ENCODE measurements at regions not wholly inside any gene's neighbourhood (a gene's known extent, or its start where the extent isn't known, plus 50 kb on each side); places are given as distances from the start of the nearest gene placed in this dataset.

DNA sequence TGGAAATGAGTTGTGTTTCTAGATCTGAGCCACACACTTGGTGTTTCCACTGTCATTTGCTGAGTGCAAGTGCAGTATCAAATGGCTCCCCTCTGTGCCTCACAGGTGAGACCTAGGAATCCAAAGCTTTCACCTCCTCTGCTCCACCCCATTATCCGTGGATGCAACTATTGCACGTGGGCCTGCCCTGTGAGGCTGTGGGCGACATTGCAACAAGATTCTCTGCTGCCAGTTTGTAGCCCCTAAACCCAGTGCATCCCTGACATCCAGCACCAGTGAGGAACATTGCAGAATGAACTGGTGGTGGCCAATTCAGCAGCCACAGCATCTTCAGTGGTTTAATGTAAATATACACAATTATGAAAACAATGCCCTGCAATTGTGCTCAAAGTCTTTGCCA is 115.0 kb upstream of the FOXA2 start:
- no peak overlapping the region for H3K4me3 ChIP-seq (ENCODE audit: low read depth, low read length)
- no peak for DNase-seq (ENCODE audit: low read depth)
- TF ChIP-seq CTCF (IDR thresholded peaks at IDR 0.05; ENCODE audit: insufficient read depth, low read length), result no peak

DNA sequence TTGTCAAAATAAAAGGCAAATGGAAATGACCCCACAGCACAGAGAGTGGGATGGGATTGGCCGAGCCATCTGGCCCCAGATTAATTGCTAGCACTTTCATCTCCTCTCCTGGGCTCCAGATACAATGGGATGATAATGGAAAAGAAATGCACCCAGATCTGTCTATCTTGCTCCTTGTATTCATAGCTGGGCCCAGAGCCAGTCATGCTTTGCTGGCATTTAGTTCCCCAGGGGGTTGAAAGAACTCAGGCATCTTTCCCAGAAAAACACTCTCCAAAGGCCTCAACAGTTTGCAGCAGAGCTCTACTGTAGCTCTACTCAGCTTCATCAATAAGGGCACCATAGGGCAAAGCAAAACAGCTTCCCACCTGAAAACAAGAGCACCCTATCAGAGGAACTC is 116.0 kb upstream of the FOXA2 start:
- H3K4me3 ChIP-seq (ENCODE audit: low read depth, low read length), result no peak overlapping the region
- peak; percentile 89 for DNase-seq (ENCODE audit: low read depth)
- TF ChIP-seq CTCF (IDR thresholded peaks at IDR 0.05; ENCODE audit: insufficient read depth, low read length), result no peak

DNA sequence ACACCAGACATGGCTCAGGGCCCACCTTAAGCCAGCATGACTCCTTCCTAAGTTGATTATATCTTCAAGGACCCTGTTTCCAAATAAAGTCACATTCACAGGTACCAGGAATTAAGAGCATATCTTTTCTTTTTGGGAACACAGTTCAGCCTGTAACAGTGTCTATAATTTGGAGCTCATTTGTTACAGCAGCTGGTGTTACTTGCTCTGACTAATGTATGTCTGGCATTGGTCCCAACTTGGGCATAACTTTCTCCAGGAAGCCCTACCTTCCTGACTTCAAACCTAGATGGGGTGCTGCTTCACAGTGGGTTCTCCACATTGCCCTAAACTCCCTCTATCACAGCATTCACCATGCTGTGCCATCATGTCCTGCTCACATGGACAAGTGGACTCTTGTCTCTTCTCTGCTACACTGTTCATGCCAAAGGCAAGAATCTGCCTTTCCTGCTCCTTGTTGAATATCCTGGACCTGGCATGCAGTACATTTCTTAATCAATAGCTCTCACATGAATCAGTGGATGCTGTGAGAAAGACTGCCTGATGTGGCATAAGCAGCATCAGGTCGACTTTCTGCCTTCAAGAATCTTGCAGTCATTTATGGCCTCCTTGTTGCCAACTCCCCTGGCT is 117.4 kb upstream of the FOXA2 start:
- H3K4me3 ChIP-seq (ENCODE audit: low read depth, low read length), result no peak overlapping the region
- no peak for TF ChIP-seq CTCF (IDR thresholded peaks at IDR 0.05; ENCODE audit: insufficient read depth, low read length)
- no peak for DNase-seq (ENCODE audit: low read depth)

- TF ChIP-seq CTCF (IDR thresholded peaks at IDR 0.05; ENCODE audit: insufficient read depth, low read length), result no peak
- no peak for DNase-seq (ENCODE audit: low read depth)
- no peak overlapping the region for H3K4me3 ChIP-seq (ENCODE audit: low read depth, low read length)
Observed at GRCh38 chr20:22703843-22704242, 119.5 kb upstream of the FOXA2 start.

DNA sequence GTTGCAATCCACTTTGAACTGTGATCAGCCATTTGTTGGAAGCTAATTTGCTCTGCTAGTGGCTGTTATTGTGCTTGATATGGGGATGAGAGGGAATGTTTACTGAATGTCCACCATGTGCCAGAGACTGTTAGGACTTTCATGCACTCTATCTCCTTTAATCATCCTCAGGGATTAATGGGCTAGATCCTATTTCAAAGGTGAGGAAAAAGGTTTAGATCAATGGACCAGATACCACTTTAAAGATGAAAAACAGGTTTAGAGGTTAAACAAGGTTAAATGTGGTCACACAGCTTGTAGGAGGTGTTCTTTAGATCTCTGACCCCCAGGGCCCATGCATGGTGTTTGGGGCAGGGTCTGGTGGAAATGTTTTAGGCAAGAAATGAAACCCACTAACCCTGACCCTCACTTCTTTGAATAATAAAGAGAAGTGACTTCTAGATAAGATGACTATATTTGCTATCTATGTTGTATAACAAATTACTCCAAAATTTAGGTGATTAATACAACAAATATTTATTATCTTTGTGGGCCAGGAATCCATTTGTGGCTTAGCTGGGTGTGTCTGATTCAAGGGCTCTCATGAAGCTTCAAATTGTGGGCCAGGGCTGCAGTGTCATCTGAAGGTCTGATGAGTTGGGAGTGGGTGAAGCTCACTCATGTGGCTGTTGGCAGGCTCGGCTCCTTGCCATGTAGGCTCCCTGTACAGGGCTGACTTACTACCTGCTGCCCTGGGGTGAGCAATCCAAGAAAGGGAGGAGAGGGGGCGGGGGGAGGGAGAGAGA is 127.8 kb upstream of the FOXA2 start:
- no peak overlapping the region for H3K4me3 ChIP-seq (ENCODE audit: low read depth, low read length)
- DNase-seq (ENCODE audit: low read depth), result peak; percentile 15
- no peak for TF ChIP-seq CTCF (IDR thresholded peaks at IDR 0.05; ENCODE audit: insufficient read depth, low read length)

DNA sequence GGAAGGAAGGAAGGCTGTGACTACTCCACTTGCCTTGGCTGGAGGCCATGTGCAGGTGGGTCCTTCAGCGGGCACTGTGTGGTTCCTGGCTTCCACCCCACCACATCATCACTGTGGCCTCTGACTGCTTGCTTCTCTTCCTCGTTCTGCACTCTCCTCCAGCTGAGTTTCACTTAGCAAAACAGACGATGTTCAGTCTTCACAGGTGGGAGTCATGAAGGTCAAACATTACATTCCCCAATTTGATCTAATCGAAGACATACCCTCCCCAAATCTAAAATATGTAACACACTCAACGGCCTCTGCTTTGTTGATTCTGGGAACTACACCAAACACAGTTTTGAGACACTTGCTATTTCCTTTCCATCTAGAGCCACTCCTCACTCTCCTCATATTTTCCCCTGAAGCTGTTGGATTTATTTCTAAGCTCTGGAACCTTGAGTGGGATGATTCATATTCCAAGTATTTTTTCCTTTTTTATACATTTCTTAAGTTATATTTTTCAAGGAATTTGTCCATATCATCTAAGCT is 132.5 kb upstream of the FOXA2 start:
- peak; percentile 62 for DNase-seq (ENCODE audit: low read depth)
- H3K4me3 ChIP-seq (ENCODE audit: low read depth, low read length), result peak overlapping the region; percentile 10
- no peak for TF ChIP-seq CTCF (IDR thresholded peaks at IDR 0.05; ENCODE audit: insufficient read depth, low read length)

Data from fibroblast of the aortic adventitia (primary cell).